NCI-H82 treated with DMSO at 0.1 percent for 48 hours (cell line): ENCODE measurements at regions not wholly inside any gene's neighbourhood (a gene's known extent, or its start where the extent isn't known, plus 50 kb on each side); places are given as distances from the start of the nearest gene placed in this dataset.
"Not testable (repeated sequence)": the region's sequence is repeated elsewhere in the genome, so short reads cannot be mapped to it uniquely, and the experiment has no call there.

Experiments
- DNase-seq: peaks from one replicate; lab custom pipeline; 2025; ENCODE audit not compliant: unreplicated experiment; lab: John Stamatoyannopoulos, UW

GRCh38 chr7:93048136-93048930 is 69.4 kb downstream of the SAMD9 start:
- DNase-seq: no peak

- no peak for DNase-seq
Measured at GRCh38 chr7:93047514-93048099, 70.2 kb downstream of the SAMD9 start.

GRCh38 chr7:93046641-93047040 is 71.1 kb downstream of the SAMD9 start:
- DNase-seq: no peak

GRCh38 chr7:93044147-93044810 is 73.5 kb downstream of the SAMD9 start:
- DNase-seq: no peak

GRCh38 chr7:93043385-93043985 is 74.3 kb downstream of the SAMD9 start:
- DNase-seq: no peak

- DNase-seq: no peak
Measured at GRCh38 chr7:93040355-93040754, 77.4 kb downstream of the SAMD9 start.

GRCh38 chr7:93039786-93040185 is 78.0 kb downstream of the SAMD9 start:
- no peak for DNase-seq

- no peak for DNase-seq
Measured at GRCh38 chr7:93039282-93039681, 78.5 kb downstream of the SAMD9 start.

GRCh38 chr7:93036807-93037206 is 81.0 kb downstream of the SAMD9 start:
- DNase-seq: peak; percentile 63

GRCh38 chr7:93036149-93036640 is 81.6 kb downstream of the SAMD9 start:
- DNase-seq: no peak

- DNase-seq: no peak
Measured at GRCh38 chr7:93031795-93032194, 86.0 kb downstream of the SAMD9 start.

GRCh38 chr7:93030605-93031225 is 87.1 kb downstream of the SAMD9 start:
- DNase-seq: no peak

GRCh38 chr7:93029056-93029455 is 88.7 kb downstream of the SAMD9 start:
- DNase-seq: no peak

GRCh38 chr7:93028610-93029009 is 89.2 kb downstream of the SAMD9 start:
- DNase-seq: no peak

- DNase-seq: no peak
Measured at GRCh38 chr7:93027044-93027443, 90.7 kb downstream of the SAMD9 start.

GRCh38 chr7:93026425-93026824 is 91.4 kb downstream of the SAMD9 start:
- DNase-seq: no peak

- peak; percentile 36 for DNase-seq
Measured at GRCh38 chr7:93025389-93025788, 92.4 kb downstream of the SAMD9 start.

- DNase-seq: not testable (repeated sequence)
Measured at GRCh38 chr7:93022931-93023478, 94.8 kb downstream of the SAMD9 start.

- DNase-seq: no peak
Measured at GRCh38 chr7:93021748-93022147, 96.0 kb downstream of the SAMD9 start.

- no peak for DNase-seq
Measured at GRCh38 chr7:93018716-93019115, 99.1 kb downstream of the SAMD9 start.
